HEK293T (cell line): ENCODE measurements at regions not wholly inside any gene's neighbourhood (a gene's known extent, or its start where the extent isn't known, plus 50 kb on each side); places are given as distances from the start of the nearest gene placed in this dataset.

Experiments
- ARNT ChIP-seq: fragments of 450-650 bp; IDR thresholded peaks from 2 replicates; pipeline ENCODE4 v1.6.1; 2017; ENCODE audit warnings: mild to moderate bottlenecking
- BHLHE40 ChIP-seq: fragments of 450-650 bp; IDR thresholded peaks from 2 replicates; pipeline ENCODE4 v1.6.1; 2016; ENCODE audit warnings: mild to moderate bottlenecking, moderate library complexity, borderline replicate concordance
- CTBP1 ChIP-seq: fragments of 450-650 bp; IDR thresholded peaks from 2 replicates; pipeline ENCODE4 v1.6.1; 2016; ENCODE audit warnings: borderline replicate concordance
- FOXA1 ChIP-seq: fragments of 450-650 bp; IDR thresholded peaks from 2 replicates; pipeline ENCODE4 v1.6.1; 2016; ENCODE audit warnings: mild to moderate bottlenecking
- FOXK2 ChIP-seq: fragments of 450-650 bp; IDR thresholded peaks from 2 replicates; pipeline ENCODE4 v1.6.1; 2016; ENCODE audit warnings: mild to moderate bottlenecking
- FOXM1 ChIP-seq: fragments of 450-650 bp; IDR thresholded peaks from 2 replicates; pipeline ENCODE4 v1.6.1; 2017; ENCODE audit warnings: mild to moderate bottlenecking, borderline replicate concordance
- HDGF ChIP-seq: fragments of 450-650 bp; IDR thresholded peaks from 2 replicates; pipeline ENCODE4 v1.6.1; 2017; ENCODE audit warnings: antibody characterized with exemption, borderline replicate concordance
- L3MBTL2 ChIP-seq: fragments of 450-650 bp; conservative IDR thresholded peaks from 2 replicates; pipeline ENCODE4 v1.6.1; 2016; ENCODE audit warnings: mild to moderate bottlenecking
- LEF1 ChIP-seq: fragments of 450-650 bp; IDR thresholded peaks from 2 replicates; pipeline ENCODE4 v1.6.1; 2017; ENCODE audit warnings: mild to moderate bottlenecking, borderline replicate concordance
- SP1 ChIP-seq: fragments of 450-650 bp; IDR thresholded peaks from 2 replicates; pipeline ENCODE4 v1.6.1; 2017
- SUZ12 ChIP-seq: fragments of 450-650 bp; IDR thresholded peaks from 2 replicates; pipeline ENCODE4 v1.6.1; 2016; ENCODE audit warnings: mild to moderate bottlenecking
- TARDBP ChIP-seq: fragments of 450-650 bp; IDR thresholded peaks from 2 replicates; pipeline ENCODE4 v1.6.1; 2016
- ZNF384 ChIP-seq: fragments of 450-650 bp; IDR thresholded peaks from 2 replicates; pipeline ENCODE4 v1.6.1; 2016
- TF ChIP-seq, protein P1 (sequence below): fragments of 450-650 bp; IDR thresholded peaks from 2 replicates; pipeline ENCODE4 v1.6.1; 2016

- TF ChIP-seq FOXM1 (no peak), CTBP1 (no peak), BHLHE40 (no peak), FOXK2 (no peak), SUZ12 (no peak), SP1 (no peak), HDGF (no peak), TARDBP (no peak), LEF1 (no peak), ARNT (no peak), ZNF384 (no peak), L3MBTL2 (no peak), FOXA1 (no peak)
- TF ChIP-seq, protein P1, sequence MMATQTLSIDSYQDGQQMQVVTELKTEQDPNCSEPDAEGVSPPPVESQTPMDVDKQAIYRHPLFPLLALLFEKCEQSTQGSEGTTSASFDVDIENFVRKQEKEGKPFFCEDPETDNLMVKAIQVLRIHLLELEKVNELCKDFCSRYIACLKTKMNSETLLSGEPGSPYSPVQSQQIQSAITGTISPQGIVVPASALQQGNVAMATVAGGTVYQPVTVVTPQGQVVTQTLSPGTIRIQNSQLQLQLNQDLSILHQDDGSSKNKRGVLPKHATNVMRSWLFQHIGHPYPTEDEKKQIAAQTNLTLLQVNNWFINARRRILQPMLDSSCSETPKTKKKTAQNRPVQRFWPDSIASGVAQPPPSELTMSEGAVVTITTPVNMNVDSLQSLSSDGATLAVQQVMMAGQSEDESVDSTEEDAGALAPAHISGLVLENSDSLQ, result no peak
Measured at GRCh38 chr5:164324239-164324638, 818.8 kb downstream of the MAT2B start.
